ENCODE measurements at regions not wholly inside any gene's neighbourhood (a gene's known extent, or its start where the extent isn't known, plus 50 kb on each side); places are given as distances from the start of the nearest gene placed in this dataset.

DNA sequence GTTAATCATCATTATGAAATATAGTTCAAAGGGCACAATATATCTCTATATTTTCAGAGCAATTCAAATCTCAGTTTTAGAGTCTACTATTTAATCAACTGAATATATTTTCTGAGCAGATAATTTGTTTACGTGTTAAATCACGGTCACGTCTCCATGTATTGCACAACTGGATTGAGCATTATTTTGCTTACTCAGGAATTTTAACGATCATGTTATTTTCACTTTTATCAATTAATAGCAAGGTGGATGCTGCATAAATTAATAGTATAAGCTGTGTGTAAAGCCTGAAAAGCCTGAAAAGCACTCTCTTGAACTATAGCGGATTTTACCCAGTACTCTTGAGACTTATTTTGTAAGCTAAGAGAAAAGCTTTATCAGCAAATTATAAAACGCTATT lies 374.9 kb downstream of the MAGEB5 start:
- no peak for TF ChIP-seq CEBPB (IDR thresholded peaks at IDR 0.05)
- TF ChIP-seq USF1 (IDR thresholded peaks at IDR 0.05): no peak
- TF ChIP-seq TAF1 (IDR thresholded peaks at IDR 0.05; ENCODE audit: low read depth): no peak
- TF ChIP-seq YY1 (IDR thresholded peaks at IDR 0.05; ENCODE audit: low read depth): no peak
- TF ChIP-seq, protein P1, sequence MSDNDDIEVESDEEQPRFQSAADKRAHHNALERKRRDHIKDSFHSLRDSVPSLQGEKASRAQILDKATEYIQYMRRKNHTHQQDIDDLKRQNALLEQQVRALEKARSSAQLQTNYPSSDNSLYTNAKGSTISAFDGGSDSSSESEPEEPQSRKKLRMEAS (IDR thresholded peaks at IDR 0.05): no peak
- TF ChIP-seq EGR1 (IDR thresholded peaks at IDR 0.05): no peak
- no peak for TF ChIP-seq FOXM1 (IDR thresholded peaks at IDR 0.05; ENCODE audit: borderline replicate concordance, low read depth)
- TF ChIP-seq TCF12 (IDR thresholded peaks at IDR 0.05; ENCODE audit: low read depth): no peak
- TF ChIP-seq CREB1 (IDR thresholded peaks at IDR 0.05; ENCODE audit: low read depth): no peak
- no peak for TF ChIP-seq RAD21 (IDR thresholded peaks at IDR 0.05; ENCODE audit: low read depth)
- no peak for TF ChIP-seq TEAD4 (IDR thresholded peaks at IDR 0.05)
- TF ChIP-seq, protein P2, sequence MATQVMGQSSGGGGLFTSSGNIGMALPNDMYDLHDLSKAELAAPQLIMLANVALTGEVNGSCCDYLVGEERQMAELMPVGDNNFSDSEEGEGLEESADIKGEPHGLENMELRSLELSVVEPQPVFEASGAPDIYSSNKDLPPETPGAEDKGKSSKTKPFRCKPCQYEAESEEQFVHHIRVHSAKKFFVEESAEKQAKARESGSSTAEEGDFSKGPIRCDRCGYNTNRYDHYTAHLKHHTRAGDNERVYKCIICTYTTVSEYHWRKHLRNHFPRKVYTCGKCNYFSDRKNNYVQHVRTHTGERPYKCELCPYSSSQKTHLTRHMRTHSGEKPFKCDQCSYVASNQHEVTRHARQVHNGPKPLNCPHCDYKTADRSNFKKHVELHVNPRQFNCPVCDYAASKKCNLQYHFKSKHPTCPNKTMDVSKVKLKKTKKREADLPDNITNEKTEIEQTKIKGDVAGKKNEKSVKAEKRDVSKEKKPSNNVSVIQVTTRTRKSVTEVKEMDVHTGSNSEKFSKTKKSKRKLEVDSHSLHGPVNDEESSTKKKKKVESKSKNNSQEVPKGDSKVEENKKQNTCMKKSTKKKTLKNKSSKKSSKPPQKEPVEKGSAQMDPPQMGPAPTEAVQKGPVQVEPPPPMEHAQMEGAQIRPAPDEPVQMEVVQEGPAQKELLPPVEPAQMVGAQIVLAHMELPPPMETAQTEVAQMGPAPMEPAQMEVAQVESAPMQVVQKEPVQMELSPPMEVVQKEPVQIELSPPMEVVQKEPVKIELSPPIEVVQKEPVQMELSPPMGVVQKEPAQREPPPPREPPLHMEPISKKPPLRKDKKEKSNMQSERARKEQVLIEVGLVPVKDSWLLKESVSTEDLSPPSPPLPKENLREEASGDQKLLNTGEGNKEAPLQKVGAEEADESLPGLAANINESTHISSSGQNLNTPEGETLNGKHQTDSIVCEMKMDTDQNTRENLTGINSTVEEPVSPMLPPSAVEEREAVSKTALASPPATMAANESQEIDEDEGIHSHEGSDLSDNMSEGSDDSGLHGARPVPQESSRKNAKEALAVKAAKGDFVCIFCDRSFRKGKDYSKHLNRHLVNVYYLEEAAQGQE (IDR thresholded peaks at IDR 0.05; ENCODE audit: low read depth): no peak
- TF ChIP-seq EP300 (IDR thresholded peaks at IDR 0.05; ENCODE audit: borderline replicate concordance): no peak

- TF ChIP-seq USF1 (IDR thresholded peaks at IDR 0.05): no peak
- TF ChIP-seq ZBTB7A (IDR thresholded peaks at IDR 0.05; ENCODE audit: low read depth): no peak
Observed at GRCh38 chrX:26586570-26586969, 370.6 kb downstream of the MAGEB5 start.

DNA sequence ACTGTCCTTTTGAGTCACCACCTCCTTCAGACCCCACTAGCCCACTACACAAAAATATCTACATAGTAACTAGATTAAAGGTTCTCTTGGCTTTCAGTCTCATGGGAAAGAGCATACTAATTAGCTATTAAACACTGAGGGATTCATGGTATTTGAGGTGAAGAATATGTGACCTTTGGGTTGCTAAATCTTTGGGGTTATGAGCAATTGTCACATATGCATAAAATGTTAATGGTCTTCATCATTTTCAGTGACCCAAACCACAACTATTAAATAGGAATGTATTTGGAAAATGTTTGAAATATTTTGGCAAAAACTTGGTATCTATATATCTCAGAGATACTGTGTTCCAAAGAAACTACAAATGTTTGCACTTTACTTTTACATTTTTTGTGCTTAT lies 365.1 kb downstream of the MAGEB5 start:
- no peak for TF ChIP-seq RAD21 (IDR thresholded peaks at IDR 0.05; ENCODE audit: low read depth)
- TF ChIP-seq TEAD4 (IDR thresholded peaks at IDR 0.05): no peak
- TF ChIP-seq USF1 (IDR thresholded peaks at IDR 0.05): no peak

GRCh38 chrX:26580021-26580420 lies 364.1 kb downstream of the MAGEB5 start:
- TF ChIP-seq, protein P2 (IDR thresholded peaks at IDR 0.05; ENCODE audit: low read depth): no peak
- TF ChIP-seq CREB1 (IDR thresholded peaks at IDR 0.05; ENCODE audit: low read depth) (no peak), TCF12 (IDR thresholded peaks at IDR 0.05; ENCODE audit: low read depth) (no peak), ZBTB7A (IDR thresholded peaks at IDR 0.05; ENCODE audit: low read depth) (no peak), CEBPB (IDR thresholded peaks at IDR 0.05) (no peak), USF1 (IDR thresholded peaks at IDR 0.05) (no peak), RAD21 (IDR thresholded peaks at IDR 0.05; ENCODE audit: low read depth) (no peak), EP300 (IDR thresholded peaks at IDR 0.05; ENCODE audit: borderline replicate concordance) (no peak), EGR1 (IDR thresholded peaks at IDR 0.05) (no peak), YY1 (IDR thresholded peaks at IDR 0.05; ENCODE audit: low read depth) (no peak), FOXM1 (IDR thresholded peaks at IDR 0.05; ENCODE audit: borderline replicate concordance, low read depth) (no peak), NFIC (IDR thresholded peaks at IDR 0.05) (no peak), TEAD4 (IDR thresholded peaks at IDR 0.05) (no peak), TAF1 (IDR thresholded peaks at IDR 0.05; ENCODE audit: low read depth) (no peak)
- TF ChIP-seq, protein P1 (IDR thresholded peaks at IDR 0.05): no peak

DNA sequence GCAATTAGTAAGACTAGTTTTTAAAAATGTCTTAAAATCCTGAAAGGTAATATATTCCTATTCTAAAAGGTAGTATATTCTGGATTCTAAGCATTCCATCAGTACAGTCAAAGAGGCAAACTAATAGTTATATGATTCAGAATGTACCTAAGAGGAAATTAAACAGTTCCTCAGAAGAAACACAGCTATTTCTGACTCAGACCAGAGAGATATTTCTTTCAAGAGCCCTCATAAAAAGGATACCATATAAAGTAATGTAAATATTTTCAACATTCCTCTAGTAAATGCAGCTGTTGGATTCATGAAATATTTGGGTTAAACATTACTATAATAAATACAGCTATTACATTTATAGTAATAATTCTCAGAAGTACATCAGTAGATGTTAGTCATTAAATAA lies 358.3 kb downstream of the MAGEB5 start:
- TF ChIP-seq ZBTB7A (IDR thresholded peaks at IDR 0.05; ENCODE audit: low read depth) (no peak), CEBPB (IDR thresholded peaks at IDR 0.05) (no peak), CREB1 (IDR thresholded peaks at IDR 0.05; ENCODE audit: low read depth) (no peak), USF1 (IDR thresholded peaks at IDR 0.05) (no peak), FOXM1 (IDR thresholded peaks at IDR 0.05; ENCODE audit: borderline replicate concordance, low read depth) (no peak), EP300 (IDR thresholded peaks at IDR 0.05; ENCODE audit: borderline replicate concordance) (no peak), TAF1 (IDR thresholded peaks at IDR 0.05; ENCODE audit: low read depth) (no peak), NFIC (IDR thresholded peaks at IDR 0.05) (no peak), RAD21 (IDR thresholded peaks at IDR 0.05; ENCODE audit: low read depth) (no peak), EGR1 (IDR thresholded peaks at IDR 0.05) (no peak), TEAD4 (IDR thresholded peaks at IDR 0.05) (no peak), YY1 (IDR thresholded peaks at IDR 0.05; ENCODE audit: low read depth) (no peak), TCF12 (IDR thresholded peaks at IDR 0.05; ENCODE audit: low read depth) (no peak)
- TF ChIP-seq, protein P2 (IDR thresholded peaks at IDR 0.05; ENCODE audit: low read depth): no peak
- TF ChIP-seq, protein P1 (IDR thresholded peaks at IDR 0.05): no peak

Measured in Ishikawa (cell line).